ENCODE measurements at regions not wholly inside any gene's neighbourhood (a gene's known extent, or its start where the extent isn't known, plus 50 kb on each side); places are given as distances from the start of the nearest gene placed in this dataset.

GRCh38 chr5:128772356-128772755 lies 192.9 kb upstream of the SLC27A6 start:
- H2AFZ ChIP-seq = no peak overlapping the region
- H3K9me2 ChIP-seq (ENCODE audit: insufficient read depth) = no peaks in the 10 kb centered on the region
- H3K4me2 ChIP-seq = no peak overlapping the region
- no peak for TF ChIP-seq POLR2AphosphoS5 (IDR thresholded peaks at IDR 0.05; ENCODE audit: low read depth)
- TF ChIP-seq, protein P1, sequence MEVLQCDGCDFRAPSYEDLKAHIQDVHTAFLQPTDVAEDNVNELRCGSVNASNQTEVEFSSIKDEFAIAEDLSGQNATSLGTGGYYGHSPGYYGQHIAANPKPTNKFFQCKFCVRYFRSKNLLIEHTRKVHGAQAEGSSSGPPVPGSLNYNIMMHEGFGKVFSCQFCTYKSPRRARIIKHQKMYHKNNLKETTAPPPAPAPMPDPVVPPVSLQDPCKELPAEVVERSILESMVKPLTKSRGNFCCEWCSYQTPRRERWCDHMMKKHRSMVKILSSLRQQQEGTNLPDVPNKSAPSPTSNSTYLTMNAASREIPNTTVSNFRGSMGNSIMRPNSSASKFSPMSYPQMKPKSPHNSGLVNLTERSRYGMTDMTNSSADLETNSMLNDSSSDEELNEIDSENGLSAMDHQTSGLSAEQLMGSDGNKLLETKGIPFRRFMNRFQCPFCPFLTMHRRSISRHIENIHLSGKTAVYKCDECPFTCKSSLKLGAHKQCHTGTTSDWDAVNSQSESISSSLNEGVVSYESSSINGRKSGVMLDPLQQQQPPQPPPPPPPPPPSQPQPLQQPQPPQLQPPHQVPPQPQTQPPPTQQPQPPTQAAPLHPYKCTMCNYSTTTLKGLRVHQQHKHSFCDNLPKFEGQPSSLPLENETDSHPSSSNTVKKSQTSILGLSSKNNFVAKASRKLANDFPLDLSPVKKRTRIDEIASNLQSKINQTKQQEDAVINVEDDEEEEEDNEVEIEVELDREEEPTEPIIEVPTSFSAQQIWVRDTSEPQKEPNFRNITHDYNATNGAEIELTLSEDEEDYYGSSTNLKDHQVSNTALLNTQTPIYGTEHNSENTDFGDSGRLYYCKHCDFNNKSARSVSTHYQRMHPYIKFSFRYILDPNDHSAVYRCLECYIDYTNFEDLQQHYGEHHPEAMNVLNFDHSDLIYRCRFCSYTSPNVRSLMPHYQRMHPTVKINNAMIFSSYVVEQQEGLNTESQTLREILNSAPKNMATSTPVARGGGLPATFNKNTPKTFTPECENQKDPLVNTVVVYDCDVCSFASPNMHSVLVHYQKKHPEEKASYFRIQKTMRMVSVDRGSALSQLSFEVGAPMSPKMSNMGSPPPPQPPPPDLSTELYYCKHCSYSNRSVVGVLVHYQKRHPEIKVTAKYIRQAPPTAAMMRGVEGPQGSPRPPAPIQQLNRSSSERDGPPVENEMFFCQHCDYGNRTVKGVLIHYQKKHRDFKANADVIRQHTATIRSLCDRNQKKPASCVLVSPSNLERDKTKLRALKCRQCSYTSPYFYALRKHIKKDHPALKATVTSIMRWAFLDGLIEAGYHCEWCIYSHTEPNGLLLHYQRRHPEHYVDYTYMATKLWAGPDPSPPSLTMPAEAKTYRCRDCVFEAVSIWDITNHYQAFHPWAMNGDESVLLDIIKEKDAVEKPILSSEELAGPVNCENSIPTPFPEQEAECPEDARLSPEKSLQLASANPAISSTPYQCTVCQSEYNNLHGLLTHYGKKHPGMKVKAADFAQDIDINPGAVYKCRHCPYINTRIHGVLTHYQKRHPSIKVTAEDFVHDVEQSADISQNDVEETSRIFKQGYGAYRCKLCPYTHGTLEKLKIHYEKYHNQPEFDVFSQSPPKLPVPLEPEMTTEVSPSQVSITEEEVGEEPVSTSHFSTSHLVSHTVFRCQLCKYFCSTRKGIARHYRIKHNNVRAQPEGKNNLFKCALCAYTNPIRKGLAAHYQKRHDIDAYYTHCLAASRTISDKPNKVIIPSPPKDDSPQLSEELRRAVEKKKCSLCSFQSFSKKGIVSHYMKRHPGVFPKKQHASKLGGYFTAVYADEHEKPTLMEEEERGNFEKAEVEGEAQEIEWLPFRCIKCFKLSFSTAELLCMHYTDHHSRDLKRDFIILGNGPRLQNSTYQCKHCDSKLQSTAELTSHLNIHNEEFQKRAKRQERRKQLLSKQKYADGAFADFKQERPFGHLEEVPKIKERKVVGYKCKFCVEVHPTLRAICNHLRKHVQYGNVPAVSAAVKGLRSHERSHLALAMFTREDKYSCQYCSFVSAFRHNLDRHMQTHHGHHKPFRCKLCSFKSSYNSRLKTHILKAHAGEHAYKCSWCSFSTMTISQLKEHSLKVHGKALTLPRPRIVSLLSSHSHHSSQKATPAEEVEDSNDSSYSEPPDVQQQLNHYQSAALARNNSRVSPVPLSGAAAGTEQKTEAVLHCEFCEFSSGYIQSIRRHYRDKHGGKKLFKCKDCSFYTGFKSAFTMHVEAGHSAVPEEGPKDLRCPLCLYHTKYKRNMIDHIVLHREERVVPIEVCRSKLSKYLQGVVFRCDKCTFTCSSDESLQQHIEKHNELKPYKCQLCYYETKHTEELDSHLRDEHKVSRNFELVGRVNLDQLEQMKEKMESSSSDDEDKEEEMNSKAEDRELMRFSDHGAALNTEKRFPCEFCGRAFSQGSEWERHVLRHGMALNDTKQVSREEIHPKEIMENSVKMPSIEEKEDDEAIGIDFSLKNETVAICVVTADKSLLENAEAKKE (CRISPR knock-in tag; IDR thresholded peaks at IDR 0.05) = no peak
- Mint-ChIP-seq H3K36me3 (ENCODE audit: low read depth) (no peaks in the 10 kb centered on the region), H3K4me1 (peaks cover 10% of the 10 kb centered on the region), H3K4me3 (no peak overlapping the region), H3K27me3 (ENCODE audit: insufficient read depth, low read depth, poor library complexity) (no peaks in the 10 kb centered on the region), H3K27ac (no peak overlapping the region), H3K9me3 (no peaks in the 10 kb centered on the region)
- no peaks in the 10 kb centered on the region for H4K20me1 ChIP-seq (replicated peaks; ENCODE audit: insufficient read depth)
- DNase-seq (ENCODE audit: low spot score) (no peak), ATAC-seq (no peak)
- H3K27ac ChIP-seq (ENCODE audit: low read depth) = no peak overlapping the region
- H3K27me3 ChIP-seq (ENCODE audit: insufficient read depth) = no peaks in the 10 kb centered on the region
- no peak overlapping the region for H3K4me3 ChIP-seq
- no peaks in the 10 kb centered on the region for H3K36me3 ChIP-seq (ENCODE audit: insufficient read depth)
- H3F3A ChIP-seq (replicated peaks; ENCODE audit: low read depth) = no peaks in the 10 kb centered on the region
- H3K79me2 ChIP-seq (replicated peaks; ENCODE audit: insufficient read depth) = no peaks in the 10 kb centered on the region
- peaks cover 6% of the 10 kb centered on the region; the same call in 1 of the 2 replicates for H3K4me1 ChIP-seq (ENCODE audit: insufficient read depth)

GRCh38 chr5:128773378-128773777 lies 191.9 kb upstream of the SLC27A6 start:
- no peak for DNase-seq (ENCODE audit: low spot score)
- H3K4me3 Mint-ChIP-seq = no peak overlapping the region
- no peak overlapping the region for H2AFZ ChIP-seq
- H3K4me2 ChIP-seq = no peak overlapping the region
- peaks cover 16% of the 10 kb centered on the region for H3K4me1 ChIP-seq (ENCODE audit: insufficient read depth)
- no peak overlapping the region for H3K27ac ChIP-seq (ENCODE audit: low read depth)
- no peaks in the 10 kb centered on the region for H3K27me3 ChIP-seq (ENCODE audit: insufficient read depth)
- H3K36me3 ChIP-seq (ENCODE audit: insufficient read depth) = no peaks in the 10 kb centered on the region
- no peaks in the 10 kb centered on the region for H3K9me3 Mint-ChIP-seq
- H3K27me3 Mint-ChIP-seq (ENCODE audit: insufficient read depth, low read depth, poor library complexity) = no peaks in the 10 kb centered on the region
- no peaks in the 10 kb centered on the region for H3F3A ChIP-seq (replicated peaks; ENCODE audit: low read depth)
- no peaks in the 10 kb centered on the region for H3K9me2 ChIP-seq (ENCODE audit: insufficient read depth)
- ATAC-seq = no peak
- no peaks in the 10 kb centered on the region for H3K79me2 ChIP-seq (replicated peaks; ENCODE audit: insufficient read depth)
- H3K36me3 Mint-ChIP-seq (ENCODE audit: low read depth) = no peaks in the 10 kb centered on the region
- peaks cover 20% of the 10 kb centered on the region for H3K4me1 Mint-ChIP-seq
- no peaks in the 10 kb centered on the region for H4K20me1 ChIP-seq (replicated peaks; ENCODE audit: insufficient read depth)
- H3K27ac Mint-ChIP-seq = no peak overlapping the region
- H3K4me3 ChIP-seq = no peak overlapping the region
- no peak for TF ChIP-seq ZNF114 (CRISPR knock-in tag; IDR thresholded peaks at IDR 0.05)
- no peak for TF ChIP-seq POLR2AphosphoS5 (IDR thresholded peaks at IDR 0.05; ENCODE audit: low read depth)
- no peak for TF ChIP-seq JUNB (IDR thresholded peaks at IDR 0.05; ENCODE audit: unreplicated experiment)
- no peak for TF ChIP-seq EZH2 (IDR thresholded peaks at IDR 0.05; ENCODE audit: low read depth, unreplicated experiment)
- TF ChIP-seq NANOG (IDR thresholded peaks at IDR 0.05; ENCODE audit: borderline replicate concordance) = no peak
- TF ChIP-seq CTCF (conservative IDR thresholded peaks at IDR 0.05; ENCODE audit: low read depth in 2 of 2) = no peak
- TF ChIP-seq, protein P2, sequence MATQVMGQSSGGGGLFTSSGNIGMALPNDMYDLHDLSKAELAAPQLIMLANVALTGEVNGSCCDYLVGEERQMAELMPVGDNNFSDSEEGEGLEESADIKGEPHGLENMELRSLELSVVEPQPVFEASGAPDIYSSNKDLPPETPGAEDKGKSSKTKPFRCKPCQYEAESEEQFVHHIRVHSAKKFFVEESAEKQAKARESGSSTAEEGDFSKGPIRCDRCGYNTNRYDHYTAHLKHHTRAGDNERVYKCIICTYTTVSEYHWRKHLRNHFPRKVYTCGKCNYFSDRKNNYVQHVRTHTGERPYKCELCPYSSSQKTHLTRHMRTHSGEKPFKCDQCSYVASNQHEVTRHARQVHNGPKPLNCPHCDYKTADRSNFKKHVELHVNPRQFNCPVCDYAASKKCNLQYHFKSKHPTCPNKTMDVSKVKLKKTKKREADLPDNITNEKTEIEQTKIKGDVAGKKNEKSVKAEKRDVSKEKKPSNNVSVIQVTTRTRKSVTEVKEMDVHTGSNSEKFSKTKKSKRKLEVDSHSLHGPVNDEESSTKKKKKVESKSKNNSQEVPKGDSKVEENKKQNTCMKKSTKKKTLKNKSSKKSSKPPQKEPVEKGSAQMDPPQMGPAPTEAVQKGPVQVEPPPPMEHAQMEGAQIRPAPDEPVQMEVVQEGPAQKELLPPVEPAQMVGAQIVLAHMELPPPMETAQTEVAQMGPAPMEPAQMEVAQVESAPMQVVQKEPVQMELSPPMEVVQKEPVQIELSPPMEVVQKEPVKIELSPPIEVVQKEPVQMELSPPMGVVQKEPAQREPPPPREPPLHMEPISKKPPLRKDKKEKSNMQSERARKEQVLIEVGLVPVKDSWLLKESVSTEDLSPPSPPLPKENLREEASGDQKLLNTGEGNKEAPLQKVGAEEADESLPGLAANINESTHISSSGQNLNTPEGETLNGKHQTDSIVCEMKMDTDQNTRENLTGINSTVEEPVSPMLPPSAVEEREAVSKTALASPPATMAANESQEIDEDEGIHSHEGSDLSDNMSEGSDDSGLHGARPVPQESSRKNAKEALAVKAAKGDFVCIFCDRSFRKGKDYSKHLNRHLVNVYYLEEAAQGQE (IDR thresholded peaks at IDR 0.05; ENCODE audit: unreplicated experiment) = no peak
- TF ChIP-seq ZNF331 (CRISPR knock-in tag; IDR thresholded peaks at IDR 0.05; ENCODE audit: low read depth) = no peak
- TF ChIP-seq STAT1 (IDR thresholded peaks at IDR 0.05; ENCODE audit: unreplicated experiment) = no peak
- no peak for TF ChIP-seq CREB1 (CRISPR knock-in tag; IDR thresholded peaks at IDR 0.05; ENCODE audit: low read depth)

Measured in GM23338 (cell line).